ENCODE measurements at regions not wholly inside any gene's neighbourhood (a gene's known extent, or its start where the extent isn't known, plus 50 kb on each side); places are given as distances from the start of the nearest gene placed in this dataset.
"Not testable (repeated sequence)": the region's sequence is repeated elsewhere in the genome, so short reads cannot be mapped to it uniquely, and the experiment has no call there.

DNA sequence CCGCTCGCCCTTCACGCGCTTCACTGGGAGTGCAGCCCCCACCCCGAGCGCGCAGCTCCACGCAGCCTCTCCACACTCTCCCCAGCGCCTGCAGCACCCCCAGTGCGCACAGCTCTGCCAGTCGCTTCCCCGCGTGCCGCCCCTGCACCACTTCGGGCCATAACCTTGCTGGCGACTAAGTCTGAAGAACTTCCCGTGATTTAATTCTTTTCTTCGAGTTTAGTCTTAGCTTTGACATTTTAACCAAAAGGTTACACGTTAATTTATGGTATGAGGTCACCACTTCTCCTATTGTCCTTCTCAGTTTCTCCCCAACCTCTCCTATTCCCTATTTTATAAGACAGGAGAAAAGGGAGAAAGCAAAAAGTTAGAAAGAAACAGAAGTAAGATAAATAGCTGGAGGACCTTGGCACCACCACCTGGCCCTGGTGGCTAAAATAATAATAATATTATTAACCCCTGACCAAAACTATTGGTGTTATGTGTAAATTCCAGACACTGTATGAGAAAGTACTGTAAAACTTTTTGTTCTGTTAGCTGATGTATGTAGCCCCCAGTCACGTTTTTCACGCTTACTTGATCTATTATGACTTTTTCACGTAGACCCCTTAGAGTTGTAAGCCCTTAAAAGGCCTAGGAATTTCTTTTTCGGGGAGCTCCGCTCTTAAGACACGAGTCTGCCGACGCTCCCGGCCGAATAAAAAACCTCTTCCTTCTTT, 129.2 kb downstream of the KBTBD2 start:
- DNase-seq: not testable (repeated sequence)

DNA sequence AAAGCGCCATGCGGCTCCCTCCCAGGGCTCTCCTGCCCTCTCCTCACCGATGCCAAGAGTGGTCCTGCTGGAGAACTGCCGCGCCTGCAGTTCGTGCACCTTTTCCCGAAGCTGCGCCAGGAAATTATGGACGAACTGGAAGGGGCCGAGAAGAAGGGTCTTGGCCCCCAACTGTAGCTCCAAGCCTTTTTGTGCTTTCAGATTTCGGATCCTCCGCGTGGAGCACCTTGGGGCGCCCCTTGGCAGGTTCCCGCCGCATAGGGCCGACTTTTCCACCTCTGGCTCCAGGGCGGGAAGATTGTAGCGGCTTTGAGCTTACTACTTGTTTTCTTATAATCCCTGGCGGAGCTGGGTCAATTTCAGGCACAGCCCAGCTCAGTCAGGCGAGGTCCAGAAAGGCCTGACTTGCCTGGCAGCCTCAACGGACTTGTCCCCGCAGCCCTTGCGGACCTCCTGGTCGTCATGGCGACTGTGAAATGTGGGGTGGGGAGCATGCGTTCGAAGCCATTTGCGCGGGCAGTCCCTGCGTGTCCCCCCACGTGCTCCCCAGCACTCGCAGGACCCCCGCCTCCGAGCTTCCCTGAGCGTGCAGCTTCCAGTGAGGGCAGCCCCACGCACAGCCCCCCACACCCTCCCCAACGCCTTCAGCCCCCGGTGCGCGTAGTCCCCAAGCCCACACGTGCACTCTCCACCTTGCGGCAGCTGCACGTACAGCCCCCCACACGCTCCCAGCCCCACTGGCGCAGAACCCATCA, 129.9 kb downstream of the KBTBD2 start:
- DNase-seq: peak; percentile 4

DNA sequence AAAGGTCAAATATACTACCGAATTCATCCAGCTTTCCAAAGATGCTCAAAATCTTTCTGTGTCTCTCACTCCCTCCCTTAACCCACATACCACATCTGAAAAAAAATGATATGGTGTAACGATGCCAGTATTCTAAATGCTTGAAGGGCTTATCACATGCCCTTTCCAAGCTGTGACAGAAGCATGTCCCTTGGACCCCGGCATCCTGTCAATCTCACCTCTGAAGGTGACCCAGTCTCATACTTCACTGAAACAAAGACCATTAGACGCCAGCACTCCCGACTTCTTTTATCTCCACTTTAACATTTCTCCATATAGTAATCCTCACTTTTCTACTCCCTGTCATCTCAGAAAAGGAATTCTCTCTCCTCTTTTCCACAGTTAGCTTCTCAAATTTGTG, 130.8 kb downstream of the KBTBD2 start:
- DNase-seq: not testable (repeated sequence)

DNA sequence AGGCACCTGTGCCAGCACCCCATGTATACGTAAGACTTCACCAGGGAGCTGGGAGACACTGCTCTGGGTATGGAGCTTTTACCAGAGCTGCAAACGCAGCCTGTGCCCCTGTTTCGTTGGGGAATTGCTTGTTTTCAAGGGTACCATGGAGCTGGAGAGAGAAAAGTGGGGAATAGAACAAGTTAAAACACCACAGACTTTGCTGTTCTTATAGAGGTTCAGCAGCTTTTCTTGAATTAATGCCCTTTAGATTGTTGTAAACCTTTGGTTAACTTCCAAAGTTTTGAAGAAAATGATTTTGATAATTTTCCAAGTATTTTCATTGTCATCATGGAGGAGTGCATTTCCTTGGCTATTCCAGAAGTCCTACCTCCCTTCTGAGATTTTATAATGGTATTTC, 131.7 kb downstream of the KBTBD2 start:
- not testable (repeated sequence) for DNase-seq

DNA sequence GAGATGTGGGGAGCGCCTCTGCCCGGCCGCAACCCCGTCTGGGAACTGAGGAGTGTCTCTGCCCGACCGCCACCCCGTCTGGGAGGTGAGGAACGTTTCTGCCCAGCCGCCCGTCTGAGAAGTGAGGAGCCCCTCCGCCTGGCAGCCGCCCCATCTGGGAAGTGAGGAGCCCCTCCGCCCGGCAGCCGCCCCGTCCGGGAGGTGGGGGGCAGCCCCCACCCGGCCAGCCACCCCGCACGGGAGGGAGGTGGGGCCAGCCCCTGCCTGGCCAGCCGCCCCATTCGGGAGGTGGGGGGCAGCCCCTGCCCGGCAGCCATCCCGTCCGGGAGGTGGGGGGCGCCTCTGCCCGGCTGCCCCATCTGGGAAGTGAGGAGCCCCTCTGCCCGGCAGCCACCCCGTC, 137.7 kb downstream of the KBTBD2 start:
- not testable (repeated sequence) for DNase-seq

DNA sequence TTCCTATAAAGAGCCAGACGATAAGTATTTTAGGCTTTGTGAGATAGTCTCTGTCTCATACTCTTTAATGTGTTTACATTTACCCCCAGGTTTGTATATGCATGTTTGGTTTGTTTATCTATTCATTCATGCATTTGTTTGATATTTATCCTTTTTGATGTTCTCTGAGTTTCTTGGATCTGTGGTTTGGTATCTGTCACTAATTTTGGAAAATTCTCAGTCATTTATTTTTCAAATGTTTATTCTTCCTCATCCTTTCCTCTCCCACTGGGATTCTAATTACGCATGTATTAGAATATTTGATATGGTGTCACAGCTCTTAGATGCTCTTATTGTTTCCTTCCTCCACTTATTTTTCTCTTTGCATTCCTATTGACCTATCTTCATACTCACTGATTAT, 143.2 kb downstream of the KBTBD2 start:
- not testable (repeated sequence) for DNase-seq

DNA sequence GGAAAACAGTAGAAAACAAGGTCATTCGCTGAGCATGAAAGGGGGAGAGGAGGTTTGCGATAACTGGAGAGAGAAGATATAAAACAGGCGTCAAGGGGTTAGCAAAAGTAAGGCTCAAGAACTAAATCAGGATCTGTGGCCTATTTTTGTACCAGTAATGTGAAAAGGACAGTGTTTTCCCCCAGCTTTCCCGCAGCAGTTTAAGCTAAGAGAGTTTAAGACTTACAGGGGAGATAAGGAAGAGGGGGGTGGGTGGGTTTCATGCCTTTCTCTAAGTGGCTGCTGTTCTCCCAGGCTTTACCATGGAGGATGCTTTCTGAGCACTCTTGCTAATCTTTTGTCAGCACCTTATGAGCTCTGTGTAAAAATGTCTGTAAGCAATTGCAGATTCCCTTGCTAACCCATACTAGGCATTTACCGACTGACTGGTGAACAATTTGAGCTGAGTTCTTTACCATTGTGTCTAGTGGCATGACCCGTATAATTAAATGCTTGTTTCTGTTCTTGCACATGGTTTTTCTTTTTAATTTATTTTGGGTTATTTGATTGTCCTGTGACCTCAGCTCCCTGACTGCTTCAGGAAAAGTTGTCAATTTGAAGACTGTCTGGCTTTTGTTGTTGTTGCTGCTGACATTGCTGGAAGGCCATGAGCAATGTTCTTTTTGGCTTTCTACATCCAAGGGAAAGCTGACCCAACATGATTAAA, 144.0 kb downstream of the KBTBD2 start:
- DNase-seq: not testable (repeated sequence)

DNA sequence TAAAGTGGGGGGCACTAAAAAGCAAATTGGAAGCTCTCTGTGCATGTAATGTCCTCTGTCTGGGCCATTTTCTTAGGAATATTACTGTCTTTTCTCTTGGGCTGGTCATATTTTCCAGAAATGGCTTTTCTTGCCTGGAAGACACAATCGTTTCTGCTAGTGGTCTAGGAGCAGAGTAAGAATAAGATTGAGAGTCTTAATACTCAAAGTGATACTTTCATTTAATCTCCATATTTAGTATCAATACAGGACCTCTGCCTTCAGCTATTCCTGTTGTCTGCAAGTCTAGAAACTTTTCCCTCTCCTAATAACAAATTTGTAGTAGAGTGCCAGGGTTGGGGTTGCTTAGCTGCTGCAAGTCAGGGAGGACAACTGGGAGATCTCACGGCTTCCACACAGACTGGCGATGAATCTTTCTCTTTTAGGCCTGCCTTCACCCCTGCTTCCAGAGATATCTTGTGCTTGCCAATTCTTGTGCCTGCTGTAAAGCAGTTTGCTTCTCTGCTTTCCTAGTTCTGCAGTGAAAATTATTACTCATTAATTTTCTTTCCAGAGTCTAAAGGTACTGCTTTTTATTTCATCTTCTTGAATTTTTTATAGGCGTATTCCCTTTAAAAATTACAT, 149.6 kb downstream of the KBTBD2 start:
- not testable (repeated sequence) for DNase-seq

DNA sequence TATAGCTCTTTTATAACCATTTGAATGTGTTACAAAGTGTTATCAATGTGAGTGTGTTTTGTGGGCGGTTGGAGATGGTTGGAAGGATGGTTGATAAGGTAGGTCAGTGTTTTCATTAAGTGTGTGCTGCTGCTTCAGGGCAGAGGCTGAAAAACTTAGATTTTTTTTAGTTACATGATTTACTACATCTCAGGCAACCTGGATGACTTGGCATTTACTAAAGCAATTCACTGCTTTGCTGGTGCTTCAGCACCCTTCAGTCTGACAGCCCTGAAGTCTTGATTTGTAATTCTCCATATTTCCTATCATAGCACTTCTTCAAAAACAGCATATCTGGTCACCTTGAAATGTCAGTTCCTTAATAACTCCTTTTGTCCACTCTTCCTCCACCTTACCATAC, 151.8 kb downstream of the KBTBD2 start:
- not testable (repeated sequence) for DNase-seq

DNA sequence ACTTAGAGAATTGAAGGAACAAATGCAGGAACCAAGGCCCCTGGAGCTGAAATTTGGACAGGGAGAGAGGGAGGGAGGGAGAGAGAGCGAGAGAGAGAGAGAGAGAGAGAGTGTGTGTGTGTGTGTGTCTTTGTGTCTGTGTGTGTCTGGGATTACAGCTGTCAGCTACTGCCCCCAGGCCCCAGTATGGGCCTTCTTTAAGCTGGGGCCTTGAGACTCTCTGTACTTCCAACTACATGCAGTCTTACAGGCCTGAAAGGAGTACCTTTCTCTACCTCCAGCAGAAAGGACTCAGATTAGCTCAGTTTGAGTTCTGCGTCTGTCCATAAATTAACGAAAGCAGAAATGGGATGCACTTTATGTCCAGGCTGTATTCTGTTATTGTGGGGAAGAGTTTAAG, 153.2 kb downstream of the KBTBD2 start:
- not testable (repeated sequence) for DNase-seq

DNA sequence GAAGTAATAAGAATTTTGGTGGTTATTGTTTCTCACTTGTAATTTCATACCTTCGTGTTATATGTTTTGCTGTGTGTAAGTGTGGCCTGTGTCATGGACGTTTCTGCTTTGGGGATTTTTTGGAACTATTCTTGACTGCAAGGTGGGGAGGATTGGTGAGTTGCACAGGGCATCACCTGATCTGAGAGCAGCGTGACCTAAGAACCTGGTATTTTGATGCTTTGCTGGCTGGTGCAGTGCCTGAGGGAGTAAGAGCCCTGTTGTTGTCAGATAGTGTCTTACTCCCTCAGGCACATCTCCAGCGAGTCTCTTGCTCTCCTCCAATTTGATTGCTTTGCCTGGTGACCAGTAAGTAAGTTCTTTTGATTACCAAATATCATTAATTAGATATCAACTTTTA, 158.8 kb downstream of the KBTBD2 start:
- DNase-seq: not testable (repeated sequence)

DNA sequence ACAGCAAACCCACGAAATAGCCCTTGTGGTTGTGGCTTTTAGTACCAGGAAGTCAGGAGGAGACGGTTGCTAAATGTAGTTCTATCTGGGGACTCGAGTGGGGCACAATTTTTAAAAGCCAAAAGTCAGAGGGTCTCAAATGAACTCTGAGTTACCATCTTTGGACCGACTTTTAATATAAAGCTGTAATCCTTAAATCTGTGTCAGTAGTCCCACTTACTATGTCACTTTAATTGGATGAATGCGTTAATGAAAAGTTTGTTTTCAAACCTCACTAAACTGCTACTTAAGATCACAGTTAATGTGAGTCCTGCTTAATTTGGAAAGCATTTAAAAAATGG, 162.3 kb downstream of the KBTBD2 start:
- DNase-seq: not testable (repeated sequence)

DNA sequence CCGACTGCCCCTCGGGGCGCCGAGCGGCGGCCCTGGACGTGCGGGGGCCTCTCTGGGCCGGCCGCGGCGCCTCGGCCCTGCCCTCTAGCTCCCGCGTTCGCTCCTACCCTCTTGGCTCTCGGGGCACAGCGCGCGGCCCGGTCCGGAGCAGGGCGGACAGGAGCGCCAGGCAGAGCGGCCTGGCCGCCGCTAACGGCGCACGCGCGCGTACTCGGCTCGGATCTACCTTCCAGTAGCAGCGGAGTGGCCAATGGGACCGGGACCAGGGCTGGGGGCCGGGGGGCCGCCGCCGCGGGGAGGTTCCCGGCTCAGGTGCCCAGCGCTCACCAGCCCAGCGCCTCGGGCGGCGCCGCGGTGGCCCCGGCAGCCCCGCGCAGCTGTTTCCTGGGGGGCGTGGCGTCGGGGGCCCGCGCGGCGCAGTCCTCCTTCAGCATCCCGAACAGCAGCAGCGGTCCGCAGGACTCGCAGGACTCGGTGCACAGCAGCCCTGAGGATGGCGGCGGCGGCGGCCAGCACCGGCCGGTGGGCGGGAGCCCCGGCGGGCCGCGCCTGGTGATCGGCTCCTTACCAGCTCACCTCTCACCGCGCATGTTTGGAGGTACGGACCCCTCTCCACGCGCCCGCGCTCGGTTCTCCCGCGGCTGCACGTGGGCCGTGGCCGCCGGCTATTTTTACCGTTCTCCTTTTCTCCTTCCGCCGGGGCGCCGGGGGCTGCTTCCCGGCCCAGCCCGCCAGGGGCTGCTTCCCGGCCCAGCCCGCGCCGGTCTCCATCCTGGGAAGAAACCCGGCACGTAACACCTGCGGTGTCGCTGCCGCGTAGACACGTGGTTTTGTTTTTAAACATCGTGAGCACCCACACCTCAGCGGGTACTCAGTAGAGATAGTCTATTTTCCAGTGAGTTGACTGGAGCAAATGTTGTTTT, 162.9 kb downstream of the KBTBD2 start:
- peak; percentile 67 for DNase-seq

DNA sequence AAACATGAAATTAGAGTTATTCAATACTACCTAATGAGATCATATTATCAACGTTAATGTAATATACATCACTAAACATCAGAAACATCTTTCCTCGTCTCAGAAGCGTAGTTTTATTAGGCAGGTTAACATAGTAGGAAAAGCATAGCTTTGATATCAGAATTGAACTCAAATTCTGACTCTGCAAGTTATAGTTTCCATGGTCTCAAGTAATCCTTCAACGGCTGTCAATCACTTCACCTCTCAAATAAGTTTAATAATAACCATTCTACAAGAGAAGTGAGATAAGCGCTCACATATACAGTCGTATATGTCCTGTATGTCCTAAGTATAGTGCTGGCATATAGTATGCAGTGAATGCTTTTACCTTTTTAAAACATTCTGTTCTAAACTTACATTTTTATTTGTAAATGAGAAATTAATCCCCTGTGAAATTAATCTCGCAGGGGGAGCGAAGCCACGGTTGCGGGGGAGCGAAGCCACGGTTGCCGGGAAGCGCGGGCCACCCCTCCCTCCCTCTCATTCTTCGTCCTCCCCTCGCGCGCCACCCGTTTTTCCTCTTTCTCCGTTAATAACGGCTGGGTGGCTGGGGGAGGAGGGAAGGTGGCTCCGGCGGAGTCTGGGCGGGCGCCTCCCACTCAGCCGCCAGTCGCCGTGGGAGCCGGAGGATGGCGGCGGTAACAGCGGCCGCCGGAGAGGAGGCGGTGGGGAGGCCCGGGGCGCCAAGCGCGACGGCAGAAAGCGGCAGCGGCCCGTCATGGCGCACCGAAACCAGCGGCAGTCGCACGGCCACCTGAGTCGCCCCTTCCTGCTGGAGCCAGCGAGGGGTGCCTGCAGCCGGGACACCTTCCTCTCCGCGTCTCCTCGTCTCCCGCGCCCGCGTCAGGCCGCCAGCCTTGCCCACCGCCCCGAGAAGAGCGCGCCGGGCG, 163.8 kb downstream of the KBTBD2 start:
- DNase-seq: peak; percentile 65

DNA sequence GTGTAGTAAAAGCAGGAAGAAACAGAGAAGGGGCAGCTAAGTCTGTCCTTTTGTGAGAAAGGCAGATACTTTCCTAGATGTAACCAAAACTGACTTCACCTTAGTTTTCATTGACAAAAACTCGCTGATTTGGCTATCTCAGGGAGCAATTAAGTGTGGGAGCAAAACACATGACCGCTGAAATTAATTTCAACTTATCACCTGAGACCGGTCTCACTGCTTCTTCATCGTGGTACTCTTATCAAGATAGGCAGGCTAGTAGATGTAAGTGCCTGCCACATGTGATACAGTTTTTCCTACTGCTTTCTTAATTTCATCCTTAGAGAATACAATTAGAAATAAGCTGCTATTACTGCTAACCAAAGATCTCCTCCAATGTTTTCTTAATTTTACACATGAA, 168.7 kb downstream of the KBTBD2 start:
- DNase-seq: not testable (repeated sequence)

DNA sequence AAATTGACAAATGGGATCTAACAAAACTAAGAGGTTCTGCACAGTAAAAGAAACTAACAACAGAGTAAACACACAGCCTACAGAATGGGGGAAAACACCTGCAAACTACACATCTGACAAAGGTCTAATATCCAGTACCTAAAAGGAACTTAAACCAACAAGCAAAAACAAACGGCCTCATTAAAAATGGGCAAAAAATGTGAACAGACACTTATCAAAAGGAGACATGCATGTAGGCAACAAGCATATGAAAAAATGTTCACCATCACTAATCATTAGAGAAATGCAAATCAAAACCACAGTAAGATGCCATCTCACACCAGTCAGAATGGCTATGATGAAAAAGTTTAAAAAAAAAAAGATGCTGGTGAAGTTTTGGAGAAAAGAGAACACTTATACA, 197.4 kb downstream of the KBTBD2 start:
- DNase-seq: no peak

DNA sequence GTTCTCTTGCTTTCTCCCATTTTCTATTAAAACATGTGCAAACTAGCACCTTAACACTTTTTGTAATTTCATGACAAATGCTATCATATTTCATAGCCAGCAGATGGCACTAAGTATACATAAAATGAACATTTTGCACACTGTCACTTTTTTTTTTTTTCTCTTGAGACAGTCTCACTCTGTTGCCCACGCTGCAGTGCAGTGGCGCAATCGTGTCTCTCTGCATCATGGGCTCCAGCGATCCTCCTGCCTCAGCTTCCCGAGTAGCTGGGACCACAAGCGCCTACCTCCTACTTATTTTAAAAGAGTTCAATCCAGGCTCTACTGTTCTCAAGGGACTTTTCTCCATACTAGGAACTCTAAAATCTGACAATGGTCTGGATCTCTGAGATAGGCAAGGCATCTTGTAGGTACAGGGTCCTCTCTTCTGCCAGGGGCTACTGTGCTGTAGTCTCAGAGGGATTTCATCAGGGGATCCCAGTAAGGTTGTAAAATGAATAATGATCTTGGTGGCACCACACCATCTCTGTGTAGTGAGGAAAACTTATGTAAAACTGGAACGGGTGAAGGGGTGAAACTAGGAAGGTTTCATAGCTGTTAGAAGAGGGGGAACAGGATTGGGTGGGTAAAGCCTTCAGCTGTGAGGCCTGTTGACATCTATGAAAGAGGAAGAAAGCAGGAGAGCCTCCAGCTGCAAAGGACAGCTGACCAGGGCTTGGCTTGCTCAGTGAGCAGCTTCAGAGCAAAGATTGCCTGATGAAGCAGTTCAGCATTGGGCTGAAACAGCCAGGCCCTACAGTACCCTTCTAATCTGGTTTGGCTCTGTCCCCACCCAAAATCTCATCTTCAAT, 196.9 kb downstream of the AVL9 start:
- DNase-seq: peak; percentile 21

DNA sequence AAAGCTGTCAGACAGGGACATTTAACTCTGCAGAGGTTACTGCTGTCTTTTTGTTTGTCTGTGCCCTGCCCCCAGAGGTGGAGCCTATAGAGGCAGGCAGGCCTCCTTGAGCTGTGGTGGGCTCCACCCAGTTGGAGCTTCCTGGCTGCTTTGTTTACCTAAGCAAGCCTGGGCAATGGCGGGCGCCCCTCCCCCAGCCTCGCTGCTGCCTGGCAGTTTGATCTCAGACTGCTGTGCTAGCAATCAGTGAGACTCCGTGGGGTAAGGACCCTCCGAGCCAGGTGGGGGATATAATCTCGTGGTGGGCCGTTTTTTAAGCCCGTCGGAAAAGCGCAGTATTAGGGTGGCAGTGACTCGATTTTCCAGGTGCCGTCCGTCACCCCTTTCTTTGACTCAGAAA, 192.8 kb downstream of the AVL9 start:
- DNase-seq: not testable (repeated sequence)

DNA sequence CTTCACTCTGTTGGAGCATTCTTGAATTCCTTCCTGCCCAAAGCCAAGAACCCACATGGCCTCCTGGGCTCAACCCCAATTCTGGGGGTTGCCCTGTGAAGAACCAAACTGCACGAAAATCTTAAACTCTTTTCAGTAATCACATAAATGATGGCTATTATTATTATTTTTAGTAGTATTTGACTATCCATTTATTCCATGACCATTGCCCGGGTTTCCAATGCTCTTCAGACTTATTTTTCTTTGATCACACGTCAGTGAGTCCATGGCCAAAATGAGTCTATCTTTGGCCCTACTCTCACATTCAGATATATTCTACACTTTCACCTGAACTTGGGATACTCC, 185.9 kb downstream of the AVL9 start:
- DNase-seq: no peak
